ENCODE measurements at regions not wholly inside any gene's neighbourhood (a gene's known extent, or its start where the extent isn't known, plus 50 kb on each side); places are given as distances from the start of the nearest gene placed in this dataset.

DNA sequence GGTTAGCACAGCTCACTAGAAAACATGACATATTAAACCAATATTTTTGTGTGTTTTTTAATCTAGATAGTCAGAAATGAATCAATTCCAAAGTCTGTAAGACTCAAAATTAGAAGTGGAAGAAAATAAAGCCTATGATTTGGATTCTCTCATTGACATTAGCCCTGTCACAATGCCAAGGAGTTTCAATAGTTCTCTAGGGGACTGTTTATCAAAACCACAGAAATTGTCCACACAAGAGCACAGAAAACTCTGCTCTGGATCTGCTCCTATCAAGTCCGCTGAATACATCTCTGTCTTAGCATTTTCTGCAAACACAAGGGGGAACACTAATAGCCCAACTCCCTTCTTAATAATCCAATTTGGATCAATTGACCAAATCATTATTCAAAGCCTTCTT is 152.0 kb downstream of the HS3ST3B1 start:
- Histone ChIP-seq H3K27ac (no peak overlapping the region), H3K4me3 (ENCODE audit: low read depth, low read length) (no peak overlapping the region), H3K9me3 (ENCODE audit: severe bottlenecking) (no peaks in the 10 kb centered on the region), H3K27me3 (ENCODE audit: insufficient read depth, low read depth, severe bottlenecking) (no peaks in the 10 kb centered on the region), H3K36me3 (no peaks in the 10 kb centered on the region)
- TF ChIP-seq, protein P1, sequence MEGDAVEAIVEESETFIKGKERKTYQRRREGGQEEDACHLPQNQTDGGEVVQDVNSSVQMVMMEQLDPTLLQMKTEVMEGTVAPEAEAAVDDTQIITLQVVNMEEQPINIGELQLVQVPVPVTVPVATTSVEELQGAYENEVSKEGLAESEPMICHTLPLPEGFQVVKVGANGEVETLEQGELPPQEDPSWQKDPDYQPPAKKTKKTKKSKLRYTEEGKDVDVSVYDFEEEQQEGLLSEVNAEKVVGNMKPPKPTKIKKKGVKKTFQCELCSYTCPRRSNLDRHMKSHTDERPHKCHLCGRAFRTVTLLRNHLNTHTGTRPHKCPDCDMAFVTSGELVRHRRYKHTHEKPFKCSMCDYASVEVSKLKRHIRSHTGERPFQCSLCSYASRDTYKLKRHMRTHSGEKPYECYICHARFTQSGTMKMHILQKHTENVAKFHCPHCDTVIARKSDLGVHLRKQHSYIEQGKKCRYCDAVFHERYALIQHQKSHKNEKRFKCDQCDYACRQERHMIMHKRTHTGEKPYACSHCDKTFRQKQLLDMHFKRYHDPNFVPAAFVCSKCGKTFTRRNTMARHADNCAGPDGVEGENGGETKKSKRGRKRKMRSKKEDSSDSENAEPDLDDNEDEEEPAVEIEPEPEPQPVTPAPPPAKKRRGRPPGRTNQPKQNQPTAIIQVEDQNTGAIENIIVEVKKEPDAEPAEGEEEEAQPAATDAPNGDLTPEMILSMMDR (IDR thresholded peaks at IDR 0.05; ENCODE audit: low read depth, low read length) = no peak
- no peak for DNase-seq

DNA sequence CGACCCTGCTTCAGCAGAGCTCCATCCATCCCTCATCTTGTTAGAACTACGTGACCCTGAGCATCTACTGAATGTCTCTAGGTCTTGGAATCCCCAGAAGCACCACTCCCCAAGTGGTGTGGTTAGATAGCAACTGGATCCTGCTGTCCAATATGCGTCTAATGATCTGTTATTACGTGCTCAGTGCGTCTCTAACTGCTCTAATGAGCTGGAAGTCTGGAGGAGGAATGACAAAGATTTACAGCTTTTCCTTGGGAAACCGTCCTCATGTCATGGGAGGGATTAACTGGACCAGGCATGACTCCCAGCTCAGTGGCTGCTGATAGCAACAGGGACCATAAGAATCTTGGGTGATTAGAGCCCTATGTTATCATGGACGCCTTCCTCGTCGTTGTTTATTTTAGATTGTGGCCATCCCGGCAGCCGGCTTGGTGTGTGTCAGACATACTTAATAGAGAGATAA is 150.9 kb downstream of the HS3ST3B1 start:
- Histone ChIP-seq H3K36me3 (no peaks in the 10 kb centered on the region), H3K4me3 (ENCODE audit: low read depth, low read length) (no peak overlapping the region), H3K27ac (0 out of 2 replicates have a peak overlapping the region, but pooled peaks have one; percentile 24), H3K9me3 (ENCODE audit: severe bottlenecking) (no peaks in the 10 kb centered on the region), H3K27me3 (ENCODE audit: insufficient read depth, low read depth, severe bottlenecking) (no peaks in the 10 kb centered on the region)
- peak; percentile 38 for DNase-seq
- TF ChIP-seq, protein P1 (IDR thresholded peaks at IDR 0.05; ENCODE audit: low read depth, low read length) = no peak

- no peaks in the 10 kb centered on the region for H3K9me3 ChIP-seq (ENCODE audit: severe bottlenecking)
- TF ChIP-seq, protein P1 (IDR thresholded peaks at IDR 0.05; ENCODE audit: low read depth, low read length) = no peak
- no peaks in the 10 kb centered on the region for H3K36me3 ChIP-seq
- H3K27ac ChIP-seq = no peak overlapping the region
- no peak for DNase-seq
- no peak overlapping the region for H3K4me3 ChIP-seq (ENCODE audit: low read depth, low read length)
- no peaks in the 10 kb centered on the region for H3K27me3 ChIP-seq (ENCODE audit: insufficient read depth, low read depth, severe bottlenecking)
Observed at GRCh38 chr17:14448818-14449217, 147.9 kb downstream of the HS3ST3B1 start.

DNA sequence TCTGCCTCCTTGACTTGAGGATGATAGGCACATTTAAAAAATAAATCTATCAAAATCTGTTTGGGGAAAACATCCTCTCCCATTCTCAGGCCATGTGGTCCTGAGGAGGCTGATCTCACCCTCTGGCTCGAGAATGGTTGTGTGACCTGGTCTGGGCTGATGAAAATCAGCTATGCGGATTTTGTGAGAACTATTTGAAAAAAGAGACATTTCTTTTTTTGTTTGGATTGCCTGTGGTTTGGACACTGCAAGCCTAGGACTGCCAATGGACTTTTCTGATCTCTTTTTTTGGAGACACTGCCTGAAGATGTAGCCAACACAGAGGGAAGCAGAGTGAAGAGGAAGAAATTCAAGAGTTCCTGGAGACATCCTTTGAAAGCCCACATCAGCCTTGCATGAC is 145.9 kb downstream of the HS3ST3B1 start:
- TF ChIP-seq, protein P1 (IDR thresholded peaks at IDR 0.05; ENCODE audit: low read depth, low read length) = no peak
- no peak for DNase-seq
- Histone ChIP-seq H3K36me3 (no peaks in the 10 kb centered on the region), H3K4me3 (ENCODE audit: low read depth, low read length) (no peak overlapping the region), H3K27me3 (ENCODE audit: insufficient read depth, low read depth, severe bottlenecking) (no peaks in the 10 kb centered on the region), H3K27ac (no peak overlapping the region), H3K9me3 (ENCODE audit: severe bottlenecking) (no peaks in the 10 kb centered on the region)

DNA sequence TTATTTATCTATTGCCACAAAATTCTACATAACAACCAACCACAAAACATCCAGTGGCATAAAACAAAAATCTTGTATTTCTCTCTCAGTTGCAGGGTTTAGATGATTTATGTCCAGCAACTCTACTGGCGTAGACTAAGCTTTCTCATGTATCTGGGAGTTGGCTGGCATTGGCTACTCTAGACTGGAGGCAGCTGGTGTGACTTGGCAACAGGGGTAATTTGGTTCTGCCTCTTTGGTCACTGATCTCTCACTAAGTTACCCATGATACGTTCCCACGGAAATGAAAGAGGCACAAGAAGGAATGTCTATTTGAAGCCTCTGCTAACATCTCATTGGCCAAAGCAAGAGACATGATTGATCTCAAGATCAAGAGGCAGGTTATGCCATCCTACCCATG is 144.0 kb downstream of the HS3ST3B1 start:
- TF ChIP-seq, protein P1 (IDR thresholded peaks at IDR 0.05; ENCODE audit: low read depth, low read length) = no peak

DNA sequence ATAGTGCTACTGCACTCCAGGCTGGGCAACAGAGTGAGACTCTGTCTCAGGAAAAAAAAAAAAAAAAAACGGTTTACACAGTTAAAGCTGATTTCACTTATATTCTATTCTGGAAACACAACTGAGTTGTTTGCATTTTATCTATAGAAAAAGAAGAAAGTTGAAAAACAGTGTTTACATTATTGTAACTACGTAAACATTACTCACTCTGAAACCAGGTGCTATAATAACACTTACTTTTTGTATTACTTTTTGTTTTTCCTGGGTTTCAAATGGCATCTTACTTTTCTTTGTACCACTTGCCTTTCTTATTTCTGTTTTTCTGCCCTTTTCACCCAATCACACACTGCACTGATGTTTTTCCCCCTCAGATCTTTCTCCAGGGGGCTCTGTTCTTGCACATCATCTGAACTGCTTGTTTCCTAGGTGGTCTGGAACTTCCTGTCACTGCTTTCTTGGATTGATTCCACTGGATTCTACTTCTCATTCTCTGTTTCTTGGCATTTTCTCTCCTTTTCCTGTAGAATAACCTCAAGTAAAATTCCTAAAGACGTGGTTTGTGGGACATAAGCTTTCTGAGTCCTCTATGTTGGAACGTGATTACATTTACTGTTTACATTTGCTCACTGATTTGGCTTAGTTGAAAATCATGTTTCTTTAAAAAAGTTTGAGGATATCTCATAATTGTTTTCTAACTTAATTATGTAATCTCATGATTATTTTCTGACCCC is 142.1 kb downstream of the HS3ST3B1 start:
- Histone ChIP-seq H3K9me3 (ENCODE audit: severe bottlenecking) (no peaks in the 10 kb centered on the region), H3K4me3 (ENCODE audit: low read depth, low read length) (no peak overlapping the region), H3K27ac (no peak overlapping the region), H3K27me3 (ENCODE audit: insufficient read depth, low read depth, severe bottlenecking) (no peaks in the 10 kb centered on the region), H3K36me3 (no peaks in the 10 kb centered on the region)
- TF ChIP-seq, protein P1 (IDR thresholded peaks at IDR 0.05; ENCODE audit: low read depth, low read length) = no peak
- no peak for DNase-seq

More for the DNA sequence above, 144.0 kb downstream of the HS3ST3B1 start:
- H3K27me3 ChIP-seq (ENCODE audit: insufficient read depth, low read depth, severe bottlenecking) = no peaks in the 10 kb centered on the region
- H3K9me3 ChIP-seq (ENCODE audit: severe bottlenecking) = no peaks in the 10 kb centered on the region
- H3K4me3 ChIP-seq (ENCODE audit: low read depth, low read length) = no peak overlapping the region
- DNase-seq = no peak
- no peaks in the 10 kb centered on the region for H3K36me3 ChIP-seq
- no peak overlapping the region for H3K27ac ChIP-seq

All from WERI-Rb-1 (cell line).